ENCODE measurements at regions not wholly inside any gene's neighbourhood (a gene's known extent, or its start where the extent isn't known, plus 50 kb on each side); places are given as distances from the start of the nearest gene placed in this dataset.

DNA sequence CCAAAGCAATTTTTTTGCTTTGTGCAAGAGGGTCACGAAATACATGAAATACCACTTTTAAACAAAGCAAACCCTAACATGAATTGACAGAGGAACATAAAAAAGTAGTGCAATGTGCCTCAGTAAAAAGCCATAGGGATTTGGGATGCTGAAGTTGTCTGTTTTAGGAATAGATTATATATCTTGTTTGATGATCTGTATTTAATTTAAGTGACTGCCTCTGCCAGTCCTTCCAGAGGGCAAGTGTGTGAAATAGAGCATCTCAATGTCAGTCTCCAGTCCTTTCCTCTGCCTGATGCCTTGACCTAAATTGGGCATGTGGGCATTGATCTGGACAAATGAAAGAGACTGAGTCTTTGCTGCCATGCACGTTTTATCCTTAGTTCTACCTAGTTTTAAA, 222.8 kb downstream of the PTPRC start:
- no peak for DNase-seq (ENCODE audit: insufficient read length, low spot score)
- FAIRE-seq, result peak; percentile 77

DNA sequence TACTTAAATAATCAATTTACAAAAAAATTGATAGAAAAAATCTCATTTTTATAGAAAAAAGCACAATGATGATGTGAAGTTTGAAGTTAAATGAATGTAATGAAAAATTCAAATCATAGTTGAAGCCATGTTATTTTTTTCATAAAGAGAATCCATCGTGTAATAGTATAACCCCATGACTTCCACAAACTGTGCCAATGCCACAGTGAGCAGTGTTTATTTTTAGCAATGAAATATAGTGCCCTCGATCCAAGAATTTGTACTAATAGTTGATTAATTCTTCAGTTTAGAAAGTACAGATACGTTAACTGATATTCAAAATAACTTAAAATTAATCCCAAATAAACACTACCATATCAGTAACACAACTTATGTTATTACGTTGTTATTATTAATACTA, 225.9 kb downstream of the PTPRC start:
- DNase-seq (ENCODE audit: insufficient read length, low spot score), result no peak
- FAIRE-seq, result no peak

DNA sequence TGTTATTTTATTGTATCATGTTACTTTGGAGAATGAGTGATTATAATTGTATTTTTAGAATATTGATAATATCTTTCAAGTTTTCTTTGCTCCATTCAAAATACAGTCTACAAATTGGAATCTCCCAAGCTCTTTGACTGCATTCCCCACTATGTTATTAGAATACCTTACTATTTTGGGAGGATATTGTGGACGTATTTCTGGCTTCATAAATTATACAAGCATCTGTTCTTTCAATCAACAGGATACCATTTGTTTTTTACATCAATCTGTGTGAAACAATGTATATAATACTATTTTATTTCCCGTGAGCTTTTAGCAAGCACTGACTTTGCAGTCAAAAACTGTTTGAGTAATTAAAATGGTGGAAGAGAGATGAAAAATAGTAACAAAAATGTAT, 226.5 kb downstream of the PTPRC start:
- no peak for DNase-seq (ENCODE audit: insufficient read length, low spot score)
- FAIRE-seq, result no peak

DNA sequence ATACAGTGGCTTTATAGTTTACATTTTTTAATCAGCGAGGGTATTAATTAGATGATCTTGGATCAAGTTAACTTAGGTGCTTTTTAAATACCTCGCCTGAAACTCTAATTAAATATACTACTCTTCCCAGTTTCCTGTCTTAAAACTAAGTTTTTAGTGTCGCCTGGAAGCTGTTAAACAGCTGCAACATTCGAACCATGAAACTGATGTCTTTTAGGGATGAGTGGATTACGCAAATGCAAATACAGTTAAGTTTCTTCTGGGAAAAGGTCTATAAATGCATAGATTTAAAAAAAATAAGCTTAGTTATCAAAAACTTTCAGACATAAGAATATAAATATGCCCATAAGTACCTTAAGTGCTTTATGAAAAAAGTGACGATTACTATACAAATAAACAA, 228.3 kb downstream of the PTPRC start:
- no peak for FAIRE-seq
- no peak for DNase-seq (ENCODE audit: insufficient read length, low spot score)

DNA sequence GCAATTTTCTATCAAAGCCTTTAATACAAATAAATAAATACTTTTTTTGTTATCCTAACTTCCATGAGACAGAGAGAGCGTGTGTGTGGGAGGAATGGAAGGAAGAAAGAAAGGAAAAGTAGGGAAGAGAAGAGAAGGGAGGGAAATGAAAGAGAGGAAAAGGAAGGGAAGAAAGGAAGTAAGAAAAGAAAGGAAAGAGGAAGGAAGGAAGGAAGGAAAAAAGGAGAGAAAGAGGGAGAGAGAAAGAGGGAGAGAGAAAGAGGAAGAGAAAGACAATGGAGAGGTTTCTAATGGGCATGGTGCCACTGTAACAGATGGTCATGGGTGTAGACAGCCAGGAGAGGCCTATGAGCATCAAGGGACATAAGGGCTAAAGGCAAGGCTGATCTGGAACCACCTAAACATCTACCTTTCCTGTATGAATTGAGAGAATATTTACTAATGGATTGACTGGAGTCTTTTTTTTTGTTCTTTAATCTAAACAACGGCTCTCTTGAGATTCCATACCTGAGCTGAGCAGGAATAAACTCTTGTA, 234.9 kb downstream of the PTPRC start:
- DNase-seq (ENCODE audit: insufficient read length, low spot score), result no peak
- no peak for FAIRE-seq

DNA sequence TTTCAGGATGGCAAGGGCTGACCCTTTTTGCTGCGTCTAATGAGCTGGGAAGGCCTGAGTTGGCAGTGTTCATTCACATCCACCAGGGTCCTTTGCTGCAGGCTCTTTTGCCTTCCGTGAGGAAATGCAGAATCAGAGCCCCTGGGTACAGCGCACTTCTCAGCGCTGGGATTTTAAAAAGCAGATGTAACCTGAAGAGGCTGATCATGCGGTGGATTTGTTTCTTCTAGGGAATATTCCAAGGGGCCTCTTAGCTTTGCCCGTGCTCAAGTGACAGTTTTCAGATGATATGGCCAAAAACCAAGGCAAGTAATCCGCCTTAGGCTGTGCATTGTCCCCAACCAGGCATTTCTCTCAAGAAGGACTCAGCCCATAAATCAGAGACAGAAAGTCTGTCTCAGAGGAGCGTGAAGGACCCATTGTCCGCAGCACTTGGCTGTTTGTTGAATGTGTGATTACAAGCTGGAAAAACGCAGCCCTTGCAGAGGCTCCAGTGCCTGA, 237.6 kb downstream of the PTPRC start:
- DNase-seq (ENCODE audit: insufficient read length, low spot score), result no peak
- FAIRE-seq, result no peak

DNA sequence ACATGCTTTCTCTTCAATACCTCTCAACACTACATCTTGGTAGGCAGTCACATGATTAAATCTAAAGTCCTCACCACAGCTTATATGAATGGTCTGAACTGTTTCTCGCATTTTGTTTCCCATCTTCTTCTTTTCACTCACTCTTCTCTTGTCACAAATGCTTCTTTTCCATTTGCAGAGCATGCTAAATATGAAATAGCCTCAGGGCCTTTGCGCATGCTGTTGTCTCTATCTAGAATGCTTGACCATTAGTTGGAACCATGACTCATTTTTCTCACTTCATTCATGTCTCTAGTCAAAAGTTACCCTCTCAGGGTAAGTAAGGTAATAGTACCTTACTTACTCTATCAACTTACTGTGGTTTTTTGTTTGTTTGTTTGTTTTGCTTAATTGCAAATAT, 239.7 kb downstream of the PTPRC start:
- DNase-seq (ENCODE audit: insufficient read length, low spot score) (no peak), FAIRE-seq (no peak)

DNA sequence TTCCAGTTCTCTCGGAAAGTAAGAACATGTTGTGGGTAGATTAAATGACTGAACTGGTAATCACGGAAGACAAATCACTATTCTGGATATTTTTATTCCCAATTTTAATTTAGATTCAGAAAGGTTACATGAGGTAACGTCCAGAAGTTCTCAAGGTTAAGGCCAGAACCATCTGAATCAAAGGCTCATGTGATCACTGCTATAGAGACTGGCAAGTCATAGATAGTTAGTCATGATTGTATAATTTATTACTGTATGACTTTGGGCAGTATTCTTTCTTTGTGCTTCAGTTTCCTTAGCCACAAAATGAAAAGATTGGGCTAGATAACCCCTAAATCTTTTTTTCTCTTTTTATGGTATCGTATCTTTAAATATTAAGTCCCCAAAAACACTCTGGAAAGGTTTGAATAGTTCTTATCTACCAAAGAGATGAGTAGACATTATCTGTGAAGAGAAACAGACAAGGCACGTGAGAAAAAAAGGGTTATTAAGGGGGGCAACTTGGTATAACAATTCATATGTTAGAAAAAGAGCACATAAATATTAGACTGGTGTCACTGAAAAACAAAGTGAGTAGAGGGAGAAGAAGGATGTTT, 241.0 kb downstream of the PTPRC start:
- DNase-seq (ENCODE audit: insufficient read length, low spot score), result no peak
- no peak for FAIRE-seq

DNA sequence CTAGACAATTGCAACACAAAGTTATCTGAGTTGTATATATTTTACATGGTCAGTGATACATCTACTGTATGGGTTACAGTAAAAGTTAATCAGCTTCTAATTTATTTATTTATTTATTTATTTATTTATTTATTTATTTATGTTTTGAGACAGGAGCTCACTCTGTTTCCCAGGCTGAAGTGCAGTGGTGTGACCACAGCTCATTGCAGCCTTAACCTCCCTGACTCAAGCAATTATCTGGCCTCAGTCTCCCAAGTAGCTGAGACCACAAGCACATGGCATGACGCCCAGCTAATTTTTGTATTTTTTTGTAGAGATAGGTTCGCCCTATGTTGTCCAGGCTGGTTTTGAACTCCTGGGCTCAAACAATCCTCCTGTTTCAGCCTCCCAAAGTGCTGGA, 241.6 kb downstream of the PTPRC start:
- FAIRE-seq (no peak), DNase-seq (ENCODE audit: insufficient read length, low spot score) (no peak)

DNA sequence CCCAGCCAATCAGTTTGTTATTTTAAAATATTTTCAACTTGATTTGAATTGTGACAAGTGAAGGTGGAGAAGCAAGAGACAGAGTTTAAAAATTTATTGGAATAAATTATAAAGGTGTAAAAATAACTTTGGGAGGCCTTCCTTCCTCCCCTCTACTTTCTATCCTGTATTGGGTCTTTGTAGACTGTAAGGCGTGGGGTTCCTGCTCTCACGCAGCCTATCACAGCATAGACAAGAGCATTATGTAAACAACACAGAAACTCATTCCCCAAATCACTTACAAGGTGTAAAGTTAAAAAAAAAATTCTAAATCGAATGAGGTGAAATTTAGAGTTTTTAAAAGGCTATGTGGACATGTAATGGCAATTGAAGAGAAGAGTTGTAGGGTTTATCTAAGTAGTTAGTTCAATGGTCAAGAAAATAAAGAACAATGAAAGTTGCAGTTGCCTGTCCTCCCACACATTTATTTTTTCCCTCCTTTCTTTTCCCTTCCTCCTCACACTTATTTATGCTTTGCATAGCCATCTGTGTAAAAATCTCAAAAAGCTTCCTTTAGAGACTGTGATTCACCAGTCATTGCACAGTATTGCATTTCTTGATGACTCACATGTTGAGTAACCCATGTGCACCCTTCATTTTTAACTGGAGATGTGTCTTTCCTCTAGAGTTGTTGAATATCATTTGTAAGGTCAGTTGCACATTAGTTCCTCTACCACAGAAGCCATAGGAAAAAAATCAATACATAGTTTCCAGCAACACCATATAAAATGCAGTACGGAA, 242.2 kb downstream of the PTPRC start:
- DNase-seq (ENCODE audit: insufficient read length, low spot score) (no peak), FAIRE-seq (no peak)

DNA sequence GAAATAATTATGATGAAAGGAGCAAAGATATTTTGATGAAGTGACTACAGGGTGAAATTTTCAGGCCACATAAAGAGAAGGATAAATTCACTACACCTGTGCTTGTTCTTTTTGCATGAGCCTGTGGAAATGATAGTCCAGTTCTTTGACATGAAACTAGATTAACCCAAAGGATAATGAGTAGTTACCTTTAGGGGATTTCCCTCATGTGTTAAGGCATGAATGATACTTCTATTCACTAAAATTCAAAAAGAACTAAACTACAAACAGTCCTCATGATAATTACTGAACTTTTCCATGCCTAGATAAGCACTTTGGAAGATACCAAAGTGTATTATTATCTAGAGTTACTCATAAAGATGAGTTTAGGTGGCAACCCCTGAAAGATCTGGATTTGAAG, 244.3 kb downstream of the PTPRC start:
- peak; percentile 63 for FAIRE-seq

DNA sequence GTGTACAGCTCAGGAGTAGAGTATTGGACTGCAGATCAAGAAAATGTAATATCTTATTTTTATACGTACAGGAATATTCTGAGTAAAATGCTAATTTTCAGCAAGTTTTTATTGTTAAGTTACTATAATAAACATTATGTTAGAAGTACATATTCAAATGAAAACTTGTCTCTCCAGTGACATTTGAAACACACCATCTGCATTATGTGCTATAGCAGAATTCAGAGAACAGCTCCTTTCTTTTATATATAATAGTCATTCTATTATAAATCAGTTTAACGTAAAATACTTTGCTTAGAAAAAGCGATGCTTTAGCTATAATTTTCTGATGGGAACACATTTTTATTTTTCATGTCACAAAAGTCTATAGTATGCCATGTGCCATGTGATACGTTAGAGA, 249.0 kb downstream of the PTPRC start:
- FAIRE-seq (peak; percentile 18), DNase-seq (ENCODE audit: insufficient read length, low spot score) (no peak)

More for the DNA sequence above, 244.3 kb downstream of the PTPRC start:
- DNase-seq (ENCODE audit: insufficient read length, low spot score), result no peak

DNA sequence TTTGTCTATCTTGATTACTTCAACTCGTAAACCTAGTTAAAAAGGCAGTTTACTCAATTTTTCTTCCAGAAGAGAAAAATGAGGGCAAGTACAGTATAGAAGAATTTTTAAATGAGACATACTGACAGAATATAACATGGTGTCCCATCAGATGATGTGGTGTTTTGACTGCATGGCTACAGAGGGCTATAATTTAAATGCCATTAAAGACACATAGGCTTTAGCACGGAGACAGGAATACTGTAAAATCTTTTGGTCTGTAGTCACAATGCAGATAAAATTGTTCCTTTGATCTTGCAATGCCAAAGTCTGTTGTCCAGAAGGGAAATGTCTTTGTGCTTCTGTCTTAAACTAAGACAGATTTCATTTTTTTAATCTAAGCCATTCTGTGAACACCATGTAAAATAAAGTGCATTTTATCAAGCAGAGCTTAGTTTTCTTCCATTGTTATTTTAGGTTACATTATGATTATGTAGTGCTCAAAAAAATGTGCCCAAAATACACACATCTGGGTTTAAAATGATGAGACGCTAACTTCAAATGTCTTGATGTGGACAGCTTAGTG, 249.6 kb downstream of the PTPRC start:
- DNase-seq (ENCODE audit: insufficient read length, low spot score), result no peak
- FAIRE-seq, result no peak

DNA sequence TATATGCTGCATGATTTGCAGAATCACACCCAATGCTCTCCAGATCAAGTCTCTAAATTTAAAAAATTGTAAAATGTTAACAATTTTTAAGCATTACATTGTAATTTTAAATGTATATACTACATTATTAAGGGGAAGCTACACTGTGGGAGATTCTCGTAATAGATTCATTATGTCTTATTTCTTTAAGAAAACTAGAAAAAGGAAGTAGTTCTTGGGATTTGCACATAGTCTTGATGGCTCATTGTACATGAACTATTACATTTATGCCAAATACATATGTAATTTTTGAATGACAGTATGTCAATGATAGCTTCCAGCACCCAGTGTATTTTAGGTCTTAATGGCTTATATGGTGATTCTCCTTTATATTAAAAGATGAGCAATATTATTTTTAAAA, 250.3 kb downstream of the PTPRC start:
- DNase-seq (ENCODE audit: insufficient read length, low spot score), result no peak
- no peak for FAIRE-seq

DNA sequence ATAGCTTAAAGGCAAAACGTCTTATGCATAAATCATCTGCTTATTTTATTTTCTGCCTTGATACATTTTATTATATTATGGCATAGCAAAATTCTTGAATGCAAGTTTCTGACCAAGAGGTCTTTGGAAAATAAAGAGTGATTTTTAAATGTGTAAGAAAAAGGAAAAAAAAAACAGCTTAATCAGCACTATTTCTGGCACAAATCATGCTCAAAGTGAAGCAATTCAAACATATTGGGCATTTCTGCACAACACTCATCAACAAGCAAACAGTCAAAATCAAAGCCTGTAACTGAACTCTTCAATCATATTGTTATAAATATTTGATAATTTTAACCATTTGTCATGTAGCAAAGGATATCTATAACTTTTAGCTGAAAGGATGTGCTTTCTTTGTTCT, 250.9 kb downstream of the PTPRC start:
- DNase-seq (ENCODE audit: insufficient read length, low spot score), result no peak
- FAIRE-seq, result no peak

DNA sequence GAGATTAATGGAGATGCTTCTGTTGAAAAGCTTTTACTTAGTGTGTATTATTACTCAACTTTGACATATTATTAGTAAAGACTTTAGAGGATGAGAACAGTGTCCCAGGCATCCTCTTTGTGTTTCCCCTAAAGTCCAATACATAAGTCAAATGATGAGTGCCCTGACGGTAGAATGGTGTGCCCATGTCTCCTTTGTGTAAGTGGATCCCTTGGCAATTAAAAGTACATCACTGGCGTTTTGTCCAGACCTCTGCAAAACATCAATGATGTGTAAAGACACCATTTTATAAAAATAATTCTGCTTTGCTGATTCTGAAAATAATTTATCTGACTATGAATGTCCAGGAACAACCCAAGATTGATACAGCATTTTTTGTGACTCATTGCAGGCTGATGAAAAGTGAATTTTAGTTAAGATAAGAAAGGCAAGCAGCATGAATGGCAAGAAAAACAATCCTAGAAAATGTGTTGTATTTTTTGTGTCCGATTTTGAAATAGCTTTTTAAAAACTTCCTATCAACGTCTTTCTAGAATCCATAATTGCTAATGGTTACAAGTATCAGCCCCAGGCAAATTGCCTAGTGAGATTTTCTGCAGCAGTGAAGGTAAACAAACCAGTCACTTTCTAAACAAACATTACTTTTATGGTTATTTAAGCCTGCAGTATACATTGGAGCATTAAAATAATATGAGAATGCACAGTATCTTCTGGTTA, 251.5 kb downstream of the PTPRC start:
- DNase-seq (ENCODE audit: insufficient read length, low spot score), result no peak
- peak; percentile 52 for FAIRE-seq

DNA sequence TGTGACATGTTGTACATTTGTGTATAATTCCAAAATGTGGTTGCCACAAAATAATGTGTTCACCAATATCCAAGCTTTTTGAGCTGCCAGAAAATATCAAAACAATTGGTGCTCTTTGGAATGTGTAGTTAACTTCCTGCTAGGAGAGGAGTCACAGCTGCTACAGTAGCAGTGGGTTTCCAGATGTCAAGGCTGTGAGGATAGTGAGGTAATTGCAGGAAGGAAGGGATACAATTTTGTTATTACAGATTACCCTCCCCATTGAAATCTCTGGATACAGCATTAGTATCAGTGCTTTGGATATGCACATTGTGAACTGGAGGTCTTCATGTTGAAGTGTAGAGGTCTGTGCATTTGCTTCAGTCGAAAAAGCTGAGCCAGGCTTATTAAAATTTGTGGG, 253.2 kb downstream of the PTPRC start:
- FAIRE-seq (no peak), DNase-seq (ENCODE audit: insufficient read length, low spot score) (no peak)

DNA sequence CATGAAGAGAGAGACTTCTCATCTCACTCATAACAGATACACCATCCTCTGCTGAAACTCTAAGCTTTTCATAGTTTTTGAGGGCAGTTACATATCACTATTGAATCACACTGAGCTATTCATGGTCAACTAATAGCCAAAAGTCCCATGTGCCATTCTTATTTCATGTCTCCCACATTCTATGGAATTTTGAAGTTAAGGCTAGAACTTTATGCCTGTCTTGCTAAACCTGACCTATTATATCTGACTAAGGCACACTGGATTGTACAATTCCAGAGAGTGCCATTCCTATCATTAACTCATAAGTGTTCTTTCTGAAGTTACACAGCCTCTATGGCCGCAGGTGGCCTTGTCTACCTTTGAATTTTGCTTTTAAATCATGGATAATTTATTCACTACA, 254.3 kb downstream of the PTPRC start:
- DNase-seq (ENCODE audit: insufficient read length, low spot score) (no peak), FAIRE-seq (no peak)

DNA sequence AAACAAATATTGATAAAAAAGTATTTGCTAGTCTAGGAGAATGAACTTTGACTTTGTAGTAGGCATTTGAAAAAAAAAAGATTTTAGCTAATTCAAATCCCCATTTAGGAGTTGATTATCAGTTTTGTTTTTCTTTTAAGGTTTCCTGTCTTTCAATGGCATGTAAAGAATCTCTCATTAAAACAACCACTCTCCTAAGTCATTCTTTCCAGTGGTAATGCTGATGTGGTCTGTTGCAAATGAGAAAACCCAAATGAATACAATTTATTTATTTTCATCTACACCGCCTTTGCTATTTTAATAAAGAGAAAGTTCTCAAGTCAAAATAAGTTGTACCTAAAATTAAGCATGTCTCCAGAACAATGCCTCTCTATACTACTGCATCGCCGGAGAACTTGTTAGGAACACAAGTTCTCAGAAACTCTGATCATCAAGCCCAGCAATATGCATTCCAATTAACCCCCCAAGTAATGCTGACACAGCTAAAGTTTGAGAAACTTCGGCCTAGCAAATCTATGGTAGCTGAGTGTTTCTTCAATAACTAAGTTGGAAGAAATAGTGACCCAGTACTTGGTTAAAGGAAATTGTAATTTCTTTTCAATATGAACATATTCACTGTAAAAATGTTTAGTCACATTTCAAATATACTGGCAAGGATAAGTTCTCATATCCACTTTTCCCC, 255.1 kb downstream of the PTPRC start:
- DNase-seq (ENCODE audit: insufficient read length, low spot score) (no peak), FAIRE-seq (no peak)

DNA sequence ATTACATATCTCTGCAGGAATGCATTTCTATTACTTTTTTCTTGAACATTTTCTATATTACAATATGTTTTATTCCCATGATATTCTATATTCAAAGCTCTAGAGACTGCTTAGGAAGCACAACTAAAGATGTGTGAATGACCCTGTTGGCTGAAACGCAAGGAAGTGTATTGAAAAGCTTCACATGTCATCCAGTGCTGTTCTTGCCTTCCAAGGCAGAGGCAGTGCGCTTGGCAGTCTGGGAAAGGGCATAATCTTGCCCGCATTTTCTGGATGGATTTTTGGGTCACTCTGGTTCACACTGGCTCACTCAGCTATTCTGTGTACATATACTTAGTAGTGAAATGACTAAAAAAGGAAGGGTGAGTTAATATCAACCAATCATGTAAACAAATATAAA, 262.4 kb downstream of the PTPRC start:
- FAIRE-seq (peak; percentile 70), DNase-seq (ENCODE audit: insufficient read length, low spot score) (no peak)

DNA sequence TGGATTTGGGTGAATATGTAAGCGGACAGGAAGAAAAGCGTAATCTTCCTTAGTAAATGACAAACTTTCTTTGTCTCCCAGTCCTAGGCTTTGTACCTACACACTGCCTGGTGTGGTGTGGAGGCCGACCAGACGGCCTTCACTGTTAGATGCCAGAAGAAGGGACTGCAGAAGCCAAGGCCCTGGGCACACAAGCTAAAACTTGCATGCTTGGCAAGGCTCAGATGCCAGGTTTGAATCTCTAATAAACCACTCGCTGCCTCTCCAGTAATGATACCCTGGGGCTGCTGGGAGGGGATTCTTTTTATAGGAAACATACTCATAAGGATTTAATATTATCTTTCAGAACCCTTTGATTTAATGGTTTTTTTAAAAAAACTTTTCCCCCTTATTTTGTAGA, 263.8 kb downstream of the PTPRC start:
- DNase-seq (ENCODE audit: insufficient read length, low spot score) (no peak), FAIRE-seq (no peak)

All from GM19239 (cell line).